Fibroblast of lung (primary cell): ENCODE measurements at regions not wholly inside any gene's neighbourhood (a gene's known extent, or its start where the extent isn't known, plus 50 kb on each side); places are given as distances from the start of the nearest gene placed in this dataset.

Source experiments
- DNase-seq, 2 donors: peaks; one replicate each; pipeline versions ENCODE4 v3.0.0 to v3.0.0-alpha.2; 2010; ENCODE audit warnings: low read depth in 2 of 2
- H2AFZ ChIP-seq: 2 replicates; pipeline ENCODE4 v1.5.1; 2012; ENCODE audit warnings: low read length, control low read depth, inconsistent platforms
- H3K27ac ChIP-seq: 2 replicates; pipeline ENCODE4 v1.5.1; 2011; ENCODE audit warnings: low read length, control low read depth; ENCODE audit not compliant: insufficient read depth
- H3K27me3 ChIP-seq: 2 replicates; pipeline ENCODE4 v1.5.1; 2011; ENCODE audit warnings: mild to moderate bottlenecking, low read length; ENCODE audit not compliant: control insufficient read depth, insufficient read depth
- H3K36me3 ChIP-seq: 2 replicates; pipeline ENCODE4 v1.5.1; 2011; ENCODE audit warnings: low read length; ENCODE audit not compliant: control insufficient read depth, insufficient read depth
- H3K4me1 ChIP-seq: 2 replicates; pipeline ENCODE4 v1.5.1; 2011; ENCODE audit warnings: low read length; ENCODE audit not compliant: control insufficient read depth, insufficient read depth; ENCODE audit errors: extremely low read depth
- H3K4me2 ChIP-seq: 2 replicates; pipeline ENCODE4 v1.5.1; 2011; ENCODE audit warnings: low read length, control low read depth; ENCODE audit not compliant: insufficient read depth; ENCODE audit errors: extremely low read depth
- H3K4me3 ChIP-seq, 4 experiments: fragments of 200-600 bp in 1 of 4; sonication (generic) in 1 of 4; replicated peaks in 1 of 4; 2 replicates each; pipeline ENCODE4 v1.5.1; 2011 to 2016; ENCODE audit warnings: low read length in 4 of 4, low read depth in 3 of 4, mild to moderate bottlenecking in 3 of 4, control low read depth in 2 of 4, inconsistent platforms in 1 of 4, mixed read lengths in 1 of 4; ENCODE audit not compliant: insufficient read depth in 1 of 4; ENCODE audit errors: control extremely low read depth in 1 of 4
- H3K79me2 ChIP-seq: 2 replicates; pipeline ENCODE4 v1.5.1; 2012; ENCODE audit warnings: mild to moderate bottlenecking, low read length, inconsistent platforms; ENCODE audit not compliant: control insufficient read depth, insufficient read depth
- H3K9ac ChIP-seq: 2 replicates; pipeline ENCODE4 v1.5.1; 2011; ENCODE audit warnings: mild to moderate bottlenecking, low read length, control low read depth; ENCODE audit not compliant: insufficient read depth
- H3K9me3 ChIP-seq: 2 replicates; pipeline ENCODE4 v1.5.1; 2012; ENCODE audit warnings: low read depth, low read length; ENCODE audit not compliant: control insufficient read depth, insufficient read depth
- H4K20me1 ChIP-seq: 2 replicates; pipeline ENCODE4 v1.5.1; 2011; ENCODE audit warnings: low read length; ENCODE audit not compliant: control insufficient read depth, insufficient read depth; ENCODE audit errors: extremely low read depth
- CTCF ChIP-seq, 2 donors: IDR thresholded peaks in 1 of 2; conservative IDR thresholded peaks in 1 of 2; 1 replicate in 1 of 2; 2 replicates in 1 of 2; pipeline ENCODE4 v1.5.1; 2011 to 2012; ENCODE audit warnings: low read length in 2 of 2, control low read depth in 1 of 2, inconsistent platforms in 1 of 2, low read depth in 1 of 2, mild to moderate bottlenecking in 1 of 2
- EZH2 ChIP-seq: IDR thresholded peaks from 2 replicates; pipeline ENCODE4 v1.5.1; 2012; ENCODE audit warnings: low read length, control low read depth, mild to moderate bottlenecking; ENCODE audit errors: missing control alignments

- H3K4me1 ChIP-seq = no peaks in the 10 kb centered on the region
- no peak overlapping the region for H3K27ac ChIP-seq
- peak overlapping the region; percentile 39 for H2AFZ ChIP-seq
- no peaks in the 10 kb centered on the region for H3K36me3 ChIP-seq
- no peaks in the 10 kb centered on the region for H3K79me2 ChIP-seq
- no peak for DNase-seq
- no peak overlapping the region for H3K4me2 ChIP-seq
- H3K27me3 ChIP-seq = no peaks in the 10 kb centered on the region
- H3K9ac ChIP-seq = no peak overlapping the region
- no peaks in the 10 kb centered on the region for H4K20me1 ChIP-seq
- TF ChIP-seq CTCF (conservative IDR thresholded peaks at IDR 0.05 in 1 of 2, IDR thresholded peaks at IDR 0.05 in 1 of 2; ENCODE audit: low read depth in 1 of 2, low read length in 2 of 2) = no peak
- no peak for TF ChIP-seq EZH2
- H3K4me3 ChIP-seq = no peak overlapping the region
- no peaks in the 10 kb centered on the region for H3K9me3 ChIP-seq
Measured at GRCh38 chr2:53067056-53067455, 700.5 kb upstream of the CHAC2 start.

GRCh38 chr2:53064154-53064553 lies 703.5 kb upstream of the CHAC2 start:
- no peaks in the 10 kb centered on the region for H4K20me1 ChIP-seq
- H3K4me2 ChIP-seq = no peak overlapping the region
- H3K4me3 ChIP-seq = no peak overlapping the region
- no peak for DNase-seq
- H3K27ac ChIP-seq = no peak overlapping the region
- H3K9ac ChIP-seq = no peak overlapping the region
- H3K36me3 ChIP-seq = no peaks in the 10 kb centered on the region
- H3K9me3 ChIP-seq = no peaks in the 10 kb centered on the region
- no peak overlapping the region for H2AFZ ChIP-seq
- H3K4me1 ChIP-seq = no peaks in the 10 kb centered on the region
- no peaks in the 10 kb centered on the region for H3K27me3 ChIP-seq
- TF ChIP-seq CTCF (conservative IDR thresholded peaks at IDR 0.05 in 1 of 2, IDR thresholded peaks at IDR 0.05 in 1 of 2; ENCODE audit: low read depth in 1 of 2, low read length in 2 of 2) (no peak), EZH2 (no peak)
- H3K79me2 ChIP-seq = no peaks in the 10 kb centered on the region

GRCh38 chr2:53058526-53058925 lies 709.1 kb upstream of the CHAC2 start:
- no peaks in the 10 kb centered on the region for H3K36me3 ChIP-seq
- H3K4me3 ChIP-seq = no peak overlapping the region
- no peaks in the 10 kb centered on the region for H4K20me1 ChIP-seq
- no peaks in the 10 kb centered on the region for H3K27me3 ChIP-seq
- H3K4me2 ChIP-seq = no peak overlapping the region
- no peaks in the 10 kb centered on the region for H3K9me3 ChIP-seq
- H2AFZ ChIP-seq = no peak overlapping the region
- no peak overlapping the region for H3K27ac ChIP-seq
- H3K79me2 ChIP-seq = no peaks in the 10 kb centered on the region
- no peak overlapping the region for H3K9ac ChIP-seq
- no peaks in the 10 kb centered on the region for H3K4me1 ChIP-seq
- DNase-seq = peak in 1 of 2 donors; percentile 57
- TF ChIP-seq EZH2 (no peak), CTCF (conservative IDR thresholded peaks at IDR 0.05 in 1 of 2, IDR thresholded peaks at IDR 0.05 in 1 of 2; ENCODE audit: low read depth in 1 of 2, low read length in 2 of 2) (no peak)
